Kidney epithelial cell (primary cell): ENCODE measurements at regions not wholly inside any gene's neighbourhood (a gene's known extent, or its start where the extent isn't known, plus 50 kb on each side); places are given as distances from the start of the nearest gene placed in this dataset.

Experiments used
- DNase-seq: peaks from one replicate; pipeline ENCODE4 v3.0.0-alpha.2; 2010; ENCODE audit warnings: low read depth
- H3K27me3 ChIP-seq: 2 replicates; pipeline ENCODE4 v1.6.0; 2011; ENCODE audit warnings: low read length; ENCODE audit not compliant: control insufficient read depth, insufficient read depth
- H3K36me3 ChIP-seq: 2 replicates; pipeline ENCODE4 v1.5.1; 2011; ENCODE audit warnings: low read length; ENCODE audit not compliant: control insufficient read depth, insufficient read depth
- H3K4me3 ChIP-seq: 2 replicates; pipeline ENCODE4 v1.5.1; 2011; ENCODE audit warnings: low read depth, mild to moderate bottlenecking, control low read depth, low read length
- CTCF ChIP-seq: IDR thresholded peaks from 2 replicates; pipeline ENCODE4 v1.5.1; 2011; ENCODE audit warnings: mild to moderate bottlenecking, moderate library complexity, low read length, control low read depth, inconsistent platforms; ENCODE audit not compliant: insufficient read depth, poor library complexity, severe bottlenecking

DNA sequence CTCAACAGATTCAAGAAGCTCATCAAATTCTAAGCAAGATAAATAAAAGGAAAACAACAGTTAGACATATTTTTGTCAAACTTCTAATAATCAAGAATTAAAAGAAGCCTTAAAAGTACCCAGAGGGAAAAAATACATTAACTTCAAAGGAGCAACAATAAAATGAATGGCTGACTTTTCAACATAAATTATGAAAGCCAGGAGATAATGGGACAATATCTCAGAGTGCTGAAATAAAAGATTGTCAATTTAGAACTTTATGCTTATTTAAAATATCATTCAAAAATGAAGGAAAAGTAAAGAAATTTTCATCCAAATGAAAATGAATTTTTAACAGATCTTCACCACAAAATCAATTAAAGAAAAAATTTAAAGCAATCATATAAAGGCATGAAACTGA is 108.5 kb upstream of the IL6 start:
- DNase-seq: no peak
- no peaks in the 10 kb centered on the region for H3K27me3 ChIP-seq
- H3K36me3 ChIP-seq: no peaks in the 10 kb centered on the region
- TF ChIP-seq CTCF: no peak
- no peak overlapping the region for H3K4me3 ChIP-seq

- Histone ChIP-seq H3K36me3 (no peaks in the 10 kb centered on the region), H3K27me3 (no peaks in the 10 kb centered on the region), H3K4me3 (no peak overlapping the region)
- no peak for DNase-seq
- no peak for TF ChIP-seq CTCF
These were observed 109.8 kb upstream of the IL6 start for GRCh38 chr7:22617166-22617565.

DNA sequence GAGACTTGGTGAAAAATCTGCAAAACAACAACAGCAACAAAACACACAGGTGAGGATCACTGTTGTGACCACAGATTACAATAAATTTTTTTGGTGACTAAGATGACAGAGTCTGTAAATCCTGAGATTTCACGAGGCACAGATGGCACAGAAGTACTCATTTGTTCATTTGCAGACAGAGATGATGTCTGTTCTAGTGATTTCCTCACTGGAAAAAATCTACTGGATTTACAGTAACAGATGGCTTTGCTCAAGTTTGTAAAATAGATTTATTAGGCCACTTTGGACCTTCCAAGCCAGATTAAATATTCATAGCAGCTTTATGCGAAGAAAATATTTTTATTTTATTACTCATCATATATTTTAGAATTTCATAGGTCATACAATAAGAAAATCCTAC is 113.5 kb upstream of the IL6 start:
- H3K27me3 ChIP-seq: no peaks in the 10 kb centered on the region
- TF ChIP-seq CTCF: no peak
- DNase-seq: no peak
- no peak overlapping the region for H3K4me3 ChIP-seq
- H3K36me3 ChIP-seq: no peaks in the 10 kb centered on the region

GRCh38 chr7:22612776-22613175 is 112.8 kb upstream of the STEAP1B start:
- DNase-seq: no peak
- Histone ChIP-seq H3K4me3 (no peak overlapping the region), H3K27me3 (no peaks in the 10 kb centered on the region), H3K36me3 (no peaks in the 10 kb centered on the region)
- no peak for TF ChIP-seq CTCF

GRCh38 chr7:22611758-22612079 is 111.7 kb upstream of the STEAP1B start:
- TF ChIP-seq CTCF: no peak
- H3K4me3 ChIP-seq: no peak overlapping the region
- no peak for DNase-seq
- no peaks in the 10 kb centered on the region for H3K36me3 ChIP-seq
- no peaks in the 10 kb centered on the region for H3K27me3 ChIP-seq

GRCh38 chr7:22610951-22611757 is 111.2 kb upstream of the STEAP1B start:
- TF ChIP-seq CTCF: no peak
- Histone ChIP-seq H3K36me3 (no peaks in the 10 kb centered on the region), H3K4me3 (no peak overlapping the region), H3K27me3 (no peaks in the 10 kb centered on the region)
- no peak for DNase-seq
